ENCODE measurements at regions not wholly inside any gene's neighbourhood (a gene's known extent, or its start where the extent isn't known, plus 50 kb on each side); places are given as distances from the start of the nearest gene placed in this dataset.

- H3K4me3 Mint-ChIP-seq (ENCODE audit: low read depth), result no peak overlapping the region
- no peaks in the 10 kb centered on the region for H3K27me3 Mint-ChIP-seq (ENCODE audit: low read depth)
- DNase-seq (ENCODE audit: low spot score), result no peak
- H3K4me1 Mint-ChIP-seq (ENCODE audit: low read depth), result no peaks in the 10 kb centered on the region
- H3K9me3 Mint-ChIP-seq, result no peaks in the 10 kb centered on the region
- H3K36me3 Mint-ChIP-seq (ENCODE audit: low read depth), result no peaks in the 10 kb centered on the region
- intact Hi-C loops (cut with micrococcal nuclease), result no loop called here
- no peak overlapping the region for H3K27ac Mint-ChIP-seq
These were observed 1129.5 kb upstream of the MAP3K7 start for GRCh38 chr6:91716361-91716760.

GRCh38 chr6:91715171-91715805 lies 1128.4 kb upstream of the MAP3K7 start:
- intact Hi-C loops (cut with micrococcal nuclease), result no loop called here
- no peaks in the 10 kb centered on the region for H3K9me3 Mint-ChIP-seq
- no peak for DNase-seq (ENCODE audit: low spot score)
- H3K27me3 Mint-ChIP-seq (ENCODE audit: low read depth), result no peaks in the 10 kb centered on the region
- no peaks in the 10 kb centered on the region for H3K4me1 Mint-ChIP-seq (ENCODE audit: low read depth)
- H3K27ac Mint-ChIP-seq, result no peak overlapping the region
- H3K4me3 Mint-ChIP-seq (ENCODE audit: low read depth), result no peak overlapping the region
- H3K36me3 Mint-ChIP-seq (ENCODE audit: low read depth), result no peaks in the 10 kb centered on the region

- H3K36me3 Mint-ChIP-seq (ENCODE audit: low read depth), result no peaks in the 10 kb centered on the region
- no peak overlapping the region for H3K4me3 Mint-ChIP-seq (ENCODE audit: low read depth)
- H3K4me1 Mint-ChIP-seq (ENCODE audit: low read depth), result no peaks in the 10 kb centered on the region
- no peak overlapping the region for H3K27ac Mint-ChIP-seq
- intact Hi-C loops (cut with micrococcal nuclease), result no loop called here
- H3K9me3 Mint-ChIP-seq, result no peaks in the 10 kb centered on the region
- no peak for DNase-seq (ENCODE audit: low spot score)
- no peaks in the 10 kb centered on the region for H3K27me3 Mint-ChIP-seq (ENCODE audit: low read depth)
These were observed 1127.0 kb upstream of the MAP3K7 start for GRCh38 chr6:91713911-91714310.

- H3K27ac Mint-ChIP-seq, result no peak overlapping the region
- no peak overlapping the region for H3K4me3 Mint-ChIP-seq (ENCODE audit: low read depth)
- DNase-seq (ENCODE audit: low spot score), result no peak
- H3K4me1 Mint-ChIP-seq (ENCODE audit: low read depth), result no peaks in the 10 kb centered on the region
- H3K36me3 Mint-ChIP-seq (ENCODE audit: low read depth), result no peaks in the 10 kb centered on the region
- no peaks in the 10 kb centered on the region for H3K27me3 Mint-ChIP-seq (ENCODE audit: low read depth)
- no peaks in the 10 kb centered on the region for H3K9me3 Mint-ChIP-seq
- intact Hi-C loops (cut with micrococcal nuclease), result no loop called here
These were observed 1124.6 kb upstream of the MAP3K7 start for GRCh38 chr6:91711518-91711917.

- H3K9me3 Mint-ChIP-seq, result no peaks in the 10 kb centered on the region
- intact Hi-C loops (cut with micrococcal nuclease), result no loop called here
- H3K27ac Mint-ChIP-seq, result no peak overlapping the region
- H3K27me3 Mint-ChIP-seq (ENCODE audit: low read depth), result no peaks in the 10 kb centered on the region
- no peak for DNase-seq (ENCODE audit: low spot score)
- no peak overlapping the region for H3K4me3 Mint-ChIP-seq (ENCODE audit: low read depth)
- H3K36me3 Mint-ChIP-seq (ENCODE audit: low read depth), result no peaks in the 10 kb centered on the region
- H3K4me1 Mint-ChIP-seq (ENCODE audit: low read depth), result no peaks in the 10 kb centered on the region
These were observed 1123.5 kb upstream of the MAP3K7 start for GRCh38 chr6:91710342-91710741.

GRCh38 chr6:91708534-91708933 lies 1121.7 kb upstream of the MAP3K7 start:
- no peak for DNase-seq (ENCODE audit: low spot score)
- Mint-ChIP-seq H3K27ac (no peak overlapping the region), H3K9me3 (no peaks in the 10 kb centered on the region), H3K27me3 (ENCODE audit: low read depth) (no peaks in the 10 kb centered on the region), H3K4me3 (ENCODE audit: low read depth) (no peak overlapping the region), H3K36me3 (ENCODE audit: low read depth) (no peaks in the 10 kb centered on the region), H3K4me1 (ENCODE audit: low read depth) (no peaks in the 10 kb centered on the region)
- intact Hi-C loops (cut with micrococcal nuclease), result no loop called here

- intact Hi-C loops (cut with micrococcal nuclease), result no loop called here
- H3K27ac Mint-ChIP-seq, result no peak overlapping the region
- no peaks in the 10 kb centered on the region for H3K27me3 Mint-ChIP-seq (ENCODE audit: low read depth)
- no peak for DNase-seq (ENCODE audit: low spot score)
- H3K4me1 Mint-ChIP-seq (ENCODE audit: low read depth), result no peaks in the 10 kb centered on the region
- H3K4me3 Mint-ChIP-seq (ENCODE audit: low read depth), result no peak overlapping the region
- H3K36me3 Mint-ChIP-seq (ENCODE audit: low read depth), result no peaks in the 10 kb centered on the region
- H3K9me3 Mint-ChIP-seq, result peaks cover 4% of the 10 kb centered on the region
These were observed 1118.8 kb upstream of the MAP3K7 start for GRCh38 chr6:91705646-91706045.

GRCh38 chr6:91704531-91704930 lies 1117.7 kb upstream of the MAP3K7 start:
- H3K9me3 Mint-ChIP-seq, result peaks cover 4% of the 10 kb centered on the region
- H3K36me3 Mint-ChIP-seq (ENCODE audit: low read depth), result no peaks in the 10 kb centered on the region
- H3K4me3 Mint-ChIP-seq (ENCODE audit: low read depth), result no peak overlapping the region
- intact Hi-C loops (cut with micrococcal nuclease), result no loop called here
- H3K4me1 Mint-ChIP-seq (ENCODE audit: low read depth), result no peaks in the 10 kb centered on the region
- no peak overlapping the region for H3K27ac Mint-ChIP-seq
- no peaks in the 10 kb centered on the region for H3K27me3 Mint-ChIP-seq (ENCODE audit: low read depth)
- DNase-seq (ENCODE audit: low spot score), result no peak

GRCh38 chr6:91697010-91697695 lies 1110.3 kb upstream of the MAP3K7 start:
- DNase-seq (ENCODE audit: low spot score), result no peak
- Mint-ChIP-seq H3K9me3 (no peaks in the 10 kb centered on the region), H3K4me3 (ENCODE audit: low read depth) (no peak overlapping the region), H3K36me3 (ENCODE audit: low read depth) (no peaks in the 10 kb centered on the region), H3K4me1 (ENCODE audit: low read depth) (no peaks in the 10 kb centered on the region), H3K27me3 (ENCODE audit: low read depth) (no peaks in the 10 kb centered on the region), H3K27ac (no peak overlapping the region)
- intact Hi-C loops (cut with micrococcal nuclease), result no loop called here

- no peaks in the 10 kb centered on the region for H3K27me3 Mint-ChIP-seq (ENCODE audit: low read depth)
- no peak overlapping the region for H3K27ac Mint-ChIP-seq
- H3K9me3 Mint-ChIP-seq, result no peaks in the 10 kb centered on the region
- no peak for DNase-seq (ENCODE audit: low spot score)
- H3K36me3 Mint-ChIP-seq (ENCODE audit: low read depth), result no peaks in the 10 kb centered on the region
- H3K4me3 Mint-ChIP-seq (ENCODE audit: low read depth), result no peak overlapping the region
- no peaks in the 10 kb centered on the region for H3K4me1 Mint-ChIP-seq (ENCODE audit: low read depth)
- intact Hi-C loops (cut with micrococcal nuclease), result no loop called here
These were observed 1108.3 kb upstream of the MAP3K7 start for GRCh38 chr6:91695221-91695620.

GRCh38 chr6:91694016-91694654 lies 1107.3 kb upstream of the MAP3K7 start:
- Mint-ChIP-seq H3K9me3 (no peaks in the 10 kb centered on the region), H3K36me3 (ENCODE audit: low read depth) (no peaks in the 10 kb centered on the region), H3K4me3 (ENCODE audit: low read depth) (no peak overlapping the region), H3K27ac (no peak overlapping the region), H3K27me3 (ENCODE audit: low read depth) (no peaks in the 10 kb centered on the region), H3K4me1 (ENCODE audit: low read depth) (no peaks in the 10 kb centered on the region)
- DNase-seq (ENCODE audit: low spot score), result no peak
- intact Hi-C loops (cut with micrococcal nuclease), result no loop called here

- Mint-ChIP-seq H3K36me3 (ENCODE audit: low read depth) (no peaks in the 10 kb centered on the region), H3K9me3 (no peaks in the 10 kb centered on the region), H3K27ac (no peak overlapping the region), H3K4me3 (ENCODE audit: low read depth) (no peak overlapping the region), H3K4me1 (ENCODE audit: low read depth) (no peaks in the 10 kb centered on the region), H3K27me3 (ENCODE audit: low read depth) (no peaks in the 10 kb centered on the region)
- intact Hi-C loops (cut with micrococcal nuclease), result no loop called here
- DNase-seq (ENCODE audit: low spot score), result no peak
These were observed 1104.6 kb upstream of the MAP3K7 start for GRCh38 chr6:91691449-91691848.

- H3K9me3 Mint-ChIP-seq, result no peaks in the 10 kb centered on the region
These were observed 1096.4 kb upstream of the MAP3K7 start for GRCh38 chr6:91683240-91683639.

More at GRCh38 chr6:91683240-91683639, 1096.4 kb upstream of the MAP3K7 start:
- H3K36me3 Mint-ChIP-seq (ENCODE audit: low read depth), result no peaks in the 10 kb centered on the region
- H3K27me3 Mint-ChIP-seq (ENCODE audit: low read depth), result no peaks in the 10 kb centered on the region
- intact Hi-C loops (cut with micrococcal nuclease), result no loop called here
- H3K4me1 Mint-ChIP-seq (ENCODE audit: low read depth), result no peaks in the 10 kb centered on the region
- no peak overlapping the region for H3K4me3 Mint-ChIP-seq (ENCODE audit: low read depth)
- DNase-seq (ENCODE audit: low spot score), result no peak
- no peak overlapping the region for H3K27ac Mint-ChIP-seq

Data from activated T-helper 2 cell treated with anti-CD3 and anti-CD28 coated beads, Interferon-gamma antibody, Interleukin-2, Interleukin-4, amounts not matched to agents 10 μg/mL and 5 μg/mL and 100 μg/mL, durations not matched to agents 14 hours and 24 hours and 36 hours (primary cell).